DOHH2 (cell line): ENCODE measurements at regions not wholly inside any gene's neighbourhood (a gene's known extent, or its start where the extent isn't known, plus 50 kb on each side); places are given as distances from the start of the nearest gene placed in this dataset.

Experiments
- CTCF ChIP-seq: fragments of 200-600 bp; sonication (generic); IDR thresholded peaks from one replicate; pipeline ENCODE4 v1.5.1; 2014; ENCODE audit warnings: antibody characterized with exemption, mild to moderate bottlenecking, low read depth, low read length; ENCODE audit not compliant: poor library complexity, severe bottlenecking
- EZH2phosphoT487 ChIP-seq: fragments of 200-600 bp; sonication (generic); IDR thresholded peaks from 2 replicates; pipeline ENCODE4 v1.6.1; 2017; ENCODE audit warnings: borderline replicate concordance, mild to moderate bottlenecking, antibody characterized with exemption, low read length, moderate library complexity, mixed read lengths

DNA sequence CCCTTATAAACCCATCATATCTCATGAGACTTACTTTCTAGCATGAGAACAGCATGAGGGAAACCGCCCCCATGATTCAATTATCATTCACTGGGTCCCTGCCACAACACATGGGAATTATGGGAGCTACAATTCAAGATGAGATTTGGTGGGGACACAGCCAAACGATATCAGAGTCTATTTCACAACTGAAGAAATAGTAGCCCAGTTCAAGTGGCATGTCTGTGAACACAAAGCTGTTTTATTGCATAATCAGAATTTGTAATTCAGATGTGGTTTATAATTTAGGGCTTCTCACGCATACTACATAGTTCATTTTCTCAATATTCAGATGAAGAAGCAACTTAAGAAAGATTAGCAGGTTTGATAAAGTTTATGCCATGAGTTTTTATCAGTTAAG is 1188.0 kb upstream of the ALCAM start:
- no peak for TF ChIP-seq CTCF
- no peak for TF ChIP-seq EZH2phosphoT487
